Upper lobe of left lung (tissue), 4 donors: ENCODE measurements at regions not wholly inside any gene's neighbourhood (a gene's known extent, or its start where the extent isn't known, plus 50 kb on each side); places are given as distances from the start of the nearest gene placed in this dataset.

Experiments
- CTCF ChIP-seq, 6 experiments: fragments of 450-650 bp in 4 of 6; fragments of 200-600 bp in 2 of 6; sonication (generic) in 2 of 6; IDR thresholded peaks; one replicate each; pipeline ENCODE4 v1.5.1; 2016 to 2019; ENCODE audit warnings: antibody characterized with exemption in 6 of 6
- EP300 ChIP-seq, 4 donors: sonication (generic); formaldehyde crosslinking; IDR thresholded peaks; one replicate each; pipeline ENCODE4 v1.5.1; 2017; ENCODE audit warnings: antibody characterized with exemption in 4 of 4, control low read depth in 2 of 4
- POLR2A ChIP-seq, 4 donors: fragments of 450-650 bp; IDR thresholded peaks; one replicate each; pipeline ENCODE4 v1.5.1; 2016 to 2017; ENCODE audit warnings: antibody characterized with exemption in 4 of 4, mild to moderate bottlenecking in 2 of 4
- POLR2AphosphoS5 ChIP-seq, 2 donors: sonication (generic); formaldehyde crosslinking; IDR thresholded peaks; one replicate each; pipeline ENCODE4 v1.5.1; 2017; ENCODE audit warnings: antibody characterized with exemption in 2 of 2

DNA sequence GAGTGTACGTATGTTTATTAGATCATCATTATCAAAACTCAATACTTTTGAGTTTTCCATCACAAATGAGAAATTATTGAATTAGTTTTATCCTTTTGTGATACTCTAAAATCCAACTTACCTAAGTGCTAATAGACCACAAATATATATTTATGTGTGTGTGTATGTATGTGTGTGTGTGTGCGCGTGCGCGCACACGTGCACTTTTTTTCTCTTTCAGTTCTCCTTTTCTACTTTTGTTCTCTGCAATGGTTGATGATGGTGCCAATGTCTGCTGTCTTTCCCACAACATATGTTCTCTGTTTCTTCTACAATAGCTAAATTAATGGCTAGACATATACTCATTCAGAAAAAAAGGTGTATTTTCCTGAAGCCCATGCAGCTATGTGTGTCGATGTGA is 571.6 kb upstream of the ARPP21 start:
- TF ChIP-seq CTCF (IDR thresholded peaks at IDR 0.05) (no peak), EP300 (IDR thresholded peaks at IDR 0.05) (no peak), POLR2A (IDR thresholded peaks at IDR 0.05) (no peak), POLR2AphosphoS5 (IDR thresholded peaks at IDR 0.05) (no peak)
